HG03378 (cell line): ENCODE measurements at regions not wholly inside any gene's neighbourhood (a gene's known extent, or its start where the extent isn't known, plus 50 kb on each side); places are given as distances from the start of the nearest gene placed in this dataset.

ENCODE experiments used
- ATAC-seq: cut with Tn5 transposase; IDR thresholded peaks from one replicate; pipeline ENCODE4 v1.9.1; 2021; ENCODE audit warnings: mild to moderate bottlenecking, moderate library complexity; ENCODE audit not compliant: unreplicated experiment

DNA sequence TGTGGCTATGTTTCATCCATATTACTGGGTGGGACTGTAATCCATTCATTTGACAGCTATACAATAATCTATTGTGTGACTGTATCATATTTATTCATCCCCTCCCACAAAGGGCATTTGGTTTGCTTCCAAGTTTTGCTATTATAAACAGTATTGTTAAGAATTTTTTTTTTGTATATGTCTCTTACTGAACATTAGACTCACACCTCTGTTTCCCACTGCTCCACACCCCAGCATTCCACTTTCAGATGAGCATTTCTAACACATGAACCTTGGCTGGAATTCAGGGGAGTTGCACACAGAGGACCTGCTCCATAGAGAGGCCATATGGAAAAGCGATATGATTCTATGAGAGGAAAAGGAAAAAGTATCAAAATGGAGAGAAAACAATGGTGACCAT lies 81.6 kb upstream of the DKK2 start:
- no peak for ATAC-seq

DNA sequence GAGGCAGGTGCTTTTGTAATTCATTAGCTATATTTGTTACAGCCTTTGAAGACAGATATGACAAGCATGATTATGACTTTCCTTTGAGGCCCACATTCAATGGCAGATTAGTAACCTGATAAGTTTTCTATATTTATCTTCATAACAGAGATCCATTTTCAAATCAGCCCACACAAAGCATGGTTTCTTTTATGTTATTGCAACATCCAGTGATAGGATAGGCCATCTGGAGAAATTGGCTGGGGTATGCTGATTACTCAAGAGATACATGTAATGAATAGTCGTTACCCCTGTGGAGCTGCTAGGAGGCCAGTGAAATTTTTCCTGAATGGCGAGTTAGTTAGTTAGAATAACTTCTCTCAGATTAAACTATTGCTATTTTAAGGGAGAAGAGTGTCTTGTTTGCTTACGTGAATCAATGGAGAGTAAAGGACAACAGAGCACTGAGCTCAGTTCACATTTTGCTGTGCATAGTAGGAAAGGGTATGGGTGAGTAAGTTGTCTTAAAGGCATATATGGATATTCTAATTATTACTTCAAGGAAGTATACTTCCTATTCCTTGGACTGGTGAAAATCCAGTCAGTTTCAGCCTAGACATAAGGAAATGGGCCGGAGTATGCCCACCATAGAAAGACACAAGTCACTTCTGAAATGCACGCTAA lies 79.2 kb upstream of the DKK2 start:
- no peak for ATAC-seq

DNA sequence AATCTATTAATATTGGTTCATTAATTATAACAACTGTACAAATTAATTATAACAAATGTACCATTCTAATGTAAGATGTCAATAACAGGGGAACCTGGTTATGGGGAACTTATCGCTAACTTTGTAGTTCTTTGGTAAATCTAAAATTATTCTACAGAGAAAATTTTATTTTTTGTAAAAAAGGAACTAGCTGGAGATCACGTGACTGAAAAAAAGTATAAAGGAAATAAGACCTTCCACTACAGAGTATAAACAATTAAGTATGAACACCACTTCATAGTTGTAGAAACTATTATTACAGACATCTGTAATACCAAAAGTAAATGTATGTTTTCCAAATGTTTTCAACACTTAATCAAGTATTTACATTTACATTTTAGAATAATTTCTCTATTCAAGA lies 77.9 kb upstream of the DKK2 start:
- no peak for ATAC-seq

DNA sequence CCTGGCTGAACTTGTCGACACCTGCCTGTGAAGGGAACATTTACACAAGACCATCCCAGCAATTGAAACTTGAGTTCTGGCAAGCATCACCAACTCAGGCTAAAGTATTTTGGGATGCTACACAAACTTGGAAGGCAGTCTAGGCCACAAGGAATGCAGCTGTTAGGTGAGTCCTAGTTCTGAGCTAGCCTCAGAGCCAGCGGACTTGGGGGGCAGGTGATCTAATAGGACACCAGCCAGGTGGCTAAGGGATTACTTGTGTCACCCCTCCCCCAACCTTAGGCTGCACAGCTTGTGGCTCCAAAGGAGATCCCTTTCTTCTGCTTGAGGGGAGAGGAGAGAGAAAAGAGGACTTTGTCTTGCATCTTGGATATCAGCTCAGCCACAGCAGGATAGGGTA lies 62.3 kb upstream of the DKK2 start:
- no peak for ATAC-seq

DNA sequence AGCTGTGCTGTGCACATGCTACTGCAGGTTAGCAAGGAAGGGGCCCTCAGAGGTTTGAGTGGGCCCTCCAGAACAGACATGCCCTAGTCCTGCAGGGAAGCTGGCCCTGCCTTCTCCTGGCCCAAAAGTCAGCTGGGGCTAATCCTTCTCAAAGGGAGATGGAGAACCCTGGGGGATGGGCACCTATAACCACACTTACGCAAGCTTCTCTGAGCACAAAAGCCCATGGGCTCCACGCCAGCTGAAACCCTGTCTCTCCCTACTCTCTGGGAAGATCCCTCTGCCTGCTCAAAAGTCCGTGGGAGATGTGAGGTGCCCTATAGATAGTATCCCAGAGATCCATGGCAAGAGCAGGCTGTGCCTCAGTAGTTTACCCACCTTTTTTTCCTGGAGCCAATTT lies 58.9 kb upstream of the DKK2 start:
- ATAC-seq: no peak

DNA sequence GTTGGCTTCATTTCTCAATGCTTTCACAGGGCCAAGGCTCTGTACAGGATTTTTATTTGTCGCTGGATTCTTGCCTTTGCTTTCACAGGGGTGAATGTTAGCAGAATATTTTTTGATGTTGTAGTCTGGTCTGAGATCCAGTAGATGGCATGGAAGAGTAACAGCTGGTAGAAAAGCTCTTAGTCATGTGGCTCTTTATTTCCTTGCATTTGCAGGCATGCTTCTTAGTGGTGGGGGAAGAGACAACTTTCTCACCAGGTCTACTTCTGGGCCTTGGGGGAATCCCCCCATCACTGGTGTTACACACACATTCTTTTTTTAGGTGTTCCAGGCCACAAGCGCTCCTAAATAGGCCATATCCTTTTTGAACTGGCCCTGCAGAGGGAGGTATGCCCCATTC lies 58.2 kb upstream of the DKK2 start:
- ATAC-seq: peak; percentile 78
